ENCODE measurements at regions not wholly inside any gene's neighbourhood (a gene's known extent, or its start where the extent isn't known, plus 50 kb on each side); places are given as distances from the start of the nearest gene placed in this dataset.

DNA sequence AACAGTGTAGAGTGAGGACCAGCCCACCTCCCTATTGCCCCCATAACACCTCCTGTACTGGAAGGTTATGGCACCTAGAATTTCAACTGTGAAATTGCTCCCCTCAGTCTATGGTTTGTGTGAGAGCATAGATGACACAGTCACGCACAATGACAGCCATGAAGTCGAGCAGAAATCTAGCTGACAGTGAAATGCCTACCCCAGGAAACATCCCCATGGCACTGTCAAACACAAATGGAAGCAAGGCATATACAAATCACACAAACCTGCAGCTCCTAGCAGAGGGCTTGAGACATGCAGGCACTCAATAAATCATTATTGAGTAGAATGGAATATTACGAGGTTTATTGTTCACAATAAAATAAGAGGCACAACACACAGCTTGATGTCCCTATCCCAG, 142.5 kb upstream of the ST6GALNAC5 start:
- POLR2A ChIA-PET, result no interaction called here
- CTCF ChIA-PET (ENCODE audit: unreplicated experiment), result no interaction called here

DNA sequence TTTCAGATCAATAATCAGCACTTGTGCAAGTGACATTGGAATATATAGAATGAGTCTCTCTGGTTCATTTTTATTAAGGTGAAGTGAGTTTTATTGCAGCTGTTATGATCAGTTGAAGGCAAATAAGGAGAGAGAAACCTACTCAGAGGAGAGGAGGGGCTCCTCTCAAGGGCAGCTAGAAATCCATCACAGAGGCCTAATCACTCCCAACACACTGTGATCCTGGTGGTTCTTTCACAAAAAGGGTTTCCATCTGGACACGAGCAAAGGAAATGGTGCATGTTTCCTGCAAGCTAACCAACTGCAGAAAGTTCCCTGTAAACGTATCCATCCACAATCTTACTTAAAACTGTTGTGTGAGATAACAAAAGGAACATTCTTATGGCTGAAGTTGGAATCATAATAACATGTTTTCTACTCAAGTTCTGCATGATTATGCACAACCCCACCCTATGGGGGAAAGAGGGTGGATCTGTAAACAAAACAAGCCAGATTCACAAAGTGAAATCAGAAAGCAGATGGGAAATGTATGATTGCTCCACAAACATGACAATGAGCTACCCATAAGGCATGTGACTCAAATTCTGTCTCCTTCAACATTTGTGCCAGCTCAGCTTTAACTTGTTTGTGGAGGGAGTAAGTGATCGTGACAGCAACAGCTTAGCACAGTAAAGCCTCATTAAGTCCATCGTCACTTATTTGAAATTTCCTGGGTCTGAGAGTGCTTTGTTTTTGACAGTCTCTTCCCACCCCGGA, 141.2 kb upstream of the ST6GALNAC5 start:
- Histone ChIP-seq H3K4me1 (ENCODE audit: insufficient read depth, low read length, poor library complexity, severe bottlenecking) (no peaks in the 10 kb centered on the region), H4K20me1 (ENCODE audit: insufficient read depth, low read length) (no peaks in the 10 kb centered on the region), H3K4me3 (ENCODE audit: low read depth, low read length, poor library complexity, severe bottlenecking) (no peak overlapping the region), H3K9me3 (ENCODE audit: low read length) (no peaks in the 10 kb centered on the region), H3K9me2 (ENCODE audit: insufficient read depth, low read length) (no peaks in the 10 kb centered on the region), H3K4me2 (ENCODE audit: low read length) (no peak overlapping the region), H3K79me2 (ENCODE audit: insufficient read depth, low read depth, low read length) (no peaks in the 10 kb centered on the region), H3K36me3 (ENCODE audit: insufficient read depth, low read length) (no peaks in the 10 kb centered on the region), H3K27ac (ENCODE audit: low read depth, low read length, poor library complexity, severe bottlenecking) (no peak overlapping the region), H2AFZ (ENCODE audit: low read length) (no peak overlapping the region)
- ChIA-PET POLR2A (no interaction called here), CTCF (ENCODE audit: unreplicated experiment) (no interaction called here)
- no peak for TF ChIP-seq CTCF (conservative IDR thresholded peaks at IDR 0.05; ENCODE audit: low read length)
- TF ChIP-seq EZH2phosphoT487 (IDR thresholded peaks at IDR 0.05; ENCODE audit: borderline replicate concordance, low read depth, low read length), result no peak
- DNase-seq (ENCODE audit: low spot score), result no peak
- intact Hi-C loops (cut with micrococcal nuclease; ENCODE audit: unreplicated experiment), result no loop called here
- BruUV-seq (replicated peaks), result no TSS peak

More for the DNA sequence above, 142.5 kb upstream of the ST6GALNAC5 start:
- Histone ChIP-seq H2AFZ (ENCODE audit: low read length) (no peak overlapping the region), H3K36me3 (ENCODE audit: insufficient read depth, low read length) (no peaks in the 10 kb centered on the region), H3K9me3 (ENCODE audit: low read length) (no peaks in the 10 kb centered on the region), H3K27ac (ENCODE audit: low read depth, low read length, poor library complexity, severe bottlenecking) (no peak overlapping the region), H3K4me3 (ENCODE audit: low read depth, low read length, poor library complexity, severe bottlenecking) (no peak overlapping the region), H3K4me1 (ENCODE audit: insufficient read depth, low read length, poor library complexity, severe bottlenecking) (no peaks in the 10 kb centered on the region), H4K20me1 (ENCODE audit: insufficient read depth, low read length) (no peaks in the 10 kb centered on the region), H3K79me2 (ENCODE audit: insufficient read depth, low read depth, low read length) (no peaks in the 10 kb centered on the region), H3K9me2 (ENCODE audit: insufficient read depth, low read length) (no peaks in the 10 kb centered on the region), H3K4me2 (ENCODE audit: low read length) (no peak overlapping the region)
- TF ChIP-seq CTCF (conservative IDR thresholded peaks at IDR 0.05; ENCODE audit: low read length), result no peak
- TF ChIP-seq EZH2phosphoT487 (IDR thresholded peaks at IDR 0.05; ENCODE audit: borderline replicate concordance, low read depth, low read length), result no peak
- DNase-seq (ENCODE audit: low spot score), result no peak
- BruUV-seq (replicated peaks), result no TSS peak
- intact Hi-C loops (cut with micrococcal nuclease; ENCODE audit: unreplicated experiment), result no loop called here

GRCh38 chr1:76727520-76727919, 139.8 kb upstream of the ST6GALNAC5 start:
- no peaks in the 10 kb centered on the region for H3K79me2 ChIP-seq (ENCODE audit: insufficient read depth, low read depth, low read length)
- H3K4me3 ChIP-seq (ENCODE audit: low read depth, low read length, poor library complexity, severe bottlenecking), result no peak overlapping the region
- no peaks in the 10 kb centered on the region for H3K9me2 ChIP-seq (ENCODE audit: insufficient read depth, low read length)
- no peak overlapping the region for H2AFZ ChIP-seq (ENCODE audit: low read length)
- H3K4me2 ChIP-seq (ENCODE audit: low read length), result no peak overlapping the region
- POLR2A ChIA-PET, result interaction anchor here (0.6 kb wide), 2 partner anchors 13 to 267 kb away, joined by 3 read pairs; no protein-coding TSS in a partner anchor
- no peak overlapping the region for H3K27ac ChIP-seq (ENCODE audit: low read depth, low read length, poor library complexity, severe bottlenecking)
- no TSS peak for BruUV-seq (replicated peaks)
- CTCF ChIA-PET (ENCODE audit: unreplicated experiment), result no interaction called here
- no peak for DNase-seq (ENCODE audit: low spot score)
- TF ChIP-seq EZH2phosphoT487 (IDR thresholded peaks at IDR 0.05; ENCODE audit: borderline replicate concordance, low read depth, low read length) (no peak), CTCF (conservative IDR thresholded peaks at IDR 0.05; ENCODE audit: low read length) (no peak)
- no peaks in the 10 kb centered on the region for H3K36me3 ChIP-seq (ENCODE audit: insufficient read depth, low read length)
- no peaks in the 10 kb centered on the region for H3K4me1 ChIP-seq (ENCODE audit: insufficient read depth, low read length, poor library complexity, severe bottlenecking)
- H3K9me3 ChIP-seq (ENCODE audit: low read length), result no peaks in the 10 kb centered on the region
- H4K20me1 ChIP-seq (ENCODE audit: insufficient read depth, low read length), result no peaks in the 10 kb centered on the region
- intact Hi-C loops (cut with micrococcal nuclease; ENCODE audit: unreplicated experiment), result no loop called here

All from OCI-LY7 (cell line).